Stimulated activated CD4-positive, alpha-beta T cell treated with anti-CD3 and anti-CD28 coated beads, Interleukin-4, amount 100 ng/mL, for 24 hours (primary cell): ENCODE measurements at regions not wholly inside any gene's neighbourhood (a gene's known extent, or its start where the extent isn't known, plus 50 kb on each side); places are given as distances from the start of the nearest gene placed in this dataset.
"Not testable (repeated sequence)": the region's sequence is repeated elsewhere in the genome, so short reads cannot be mapped to it uniquely, and the experiment has no call there.

Experiments used
- DNase-seq: peaks from one replicate; pipeline ENCODE4 v3.0.0-alpha.2; 2020

- DNase-seq: no peak
Observed at GRCh38 chr5:117347280-117347679, 772.7 kb upstream of the SEMA6A start.

- not testable (repeated sequence) for DNase-seq
Observed at GRCh38 chr5:117343726-117344125, 769.1 kb upstream of the SEMA6A start.

- no peak for DNase-seq
Observed at GRCh38 chr5:117337064-117337749, 762.6 kb upstream of the SEMA6A start.

GRCh38 chr5:117336208-117336607, 761.6 kb upstream of the SEMA6A start:
- no peak for DNase-seq

- no peak for DNase-seq
Observed at GRCh38 chr5:117333011-117333410, 758.4 kb upstream of the SEMA6A start.

- no peak for DNase-seq
Observed at GRCh38 chr5:117332341-117332740, 757.7 kb upstream of the SEMA6A start.

GRCh38 chr5:117327511-117327910, 752.9 kb upstream of the SEMA6A start:
- DNase-seq: no peak

GRCh38 chr5:117326997-117327396, 752.4 kb upstream of the SEMA6A start:
- no peak for DNase-seq

GRCh38 chr5:117318528-117318927, 743.9 kb upstream of the SEMA6A start:
- DNase-seq: no peak

GRCh38 chr5:117315170-117315569, 740.5 kb upstream of the SEMA6A start:
- DNase-seq: no peak

- not testable (repeated sequence) for DNase-seq
Observed at GRCh38 chr5:117304512-117305107, 730.0 kb upstream of the SEMA6A start.

- no peak for DNase-seq
Observed at GRCh38 chr5:117302949-117303348, 728.3 kb upstream of the SEMA6A start.

- no peak for DNase-seq
Observed at GRCh38 chr5:117302473-117302872, 727.9 kb upstream of the SEMA6A start.

- no peak for DNase-seq
Observed at GRCh38 chr5:117299936-117300328, 725.3 kb upstream of the SEMA6A start.

- DNase-seq: no peak
Observed at GRCh38 chr5:117299224-117299935, 724.8 kb upstream of the SEMA6A start.

- no peak for DNase-seq
Observed at GRCh38 chr5:117296872-117297271, 722.2 kb upstream of the SEMA6A start.

GRCh38 chr5:117295941-117296340, 721.3 kb upstream of the SEMA6A start:
- DNase-seq: no peak

GRCh38 chr5:117286813-117287212, 712.2 kb upstream of the SEMA6A start:
- DNase-seq: no peak

- no peak for DNase-seq
Observed at GRCh38 chr5:117271656-117272055, 697.0 kb upstream of the SEMA6A start.

GRCh38 chr5:117266280-117266679, 691.7 kb upstream of the SEMA6A start:
- DNase-seq: no peak

GRCh38 chr5:117263231-117263630, 688.6 kb upstream of the SEMA6A start:
- no peak for DNase-seq

- DNase-seq: no peak
Observed at GRCh38 chr5:117262572-117263131, 688.0 kb upstream of the SEMA6A start.

GRCh38 chr5:117261948-117262571, 687.4 kb upstream of the SEMA6A start:
- no peak for DNase-seq
